ENCODE measurements at regions not wholly inside any gene's neighbourhood (a gene's known extent, or its start where the extent isn't known, plus 50 kb on each side); places are given as distances from the start of the nearest gene placed in this dataset.

GRCh38 chr11:69894181-69894611, 75.0 kb upstream of the FGF3 start:
- H3K4me3 ChIP-seq (replicated peaks in 1 of 4; ENCODE audit: control extremely low read depth in 1 of 4, insufficient read depth in 1 of 4, low read depth in 3 of 4, low read length in 4 of 4), result no peak overlapping the region
- no peaks in the 10 kb centered on the region for H3K79me2 ChIP-seq (ENCODE audit: control insufficient read depth, insufficient read depth, low read length)
- no peak overlapping the region for H3K4me2 ChIP-seq (ENCODE audit: extremely low read depth, insufficient read depth, low read length)
- TF ChIP-seq EZH2 (IDR thresholded peaks at IDR 0.05; ENCODE audit: low read length, missing control alignments), result no peak
- TF ChIP-seq, protein P1, sequence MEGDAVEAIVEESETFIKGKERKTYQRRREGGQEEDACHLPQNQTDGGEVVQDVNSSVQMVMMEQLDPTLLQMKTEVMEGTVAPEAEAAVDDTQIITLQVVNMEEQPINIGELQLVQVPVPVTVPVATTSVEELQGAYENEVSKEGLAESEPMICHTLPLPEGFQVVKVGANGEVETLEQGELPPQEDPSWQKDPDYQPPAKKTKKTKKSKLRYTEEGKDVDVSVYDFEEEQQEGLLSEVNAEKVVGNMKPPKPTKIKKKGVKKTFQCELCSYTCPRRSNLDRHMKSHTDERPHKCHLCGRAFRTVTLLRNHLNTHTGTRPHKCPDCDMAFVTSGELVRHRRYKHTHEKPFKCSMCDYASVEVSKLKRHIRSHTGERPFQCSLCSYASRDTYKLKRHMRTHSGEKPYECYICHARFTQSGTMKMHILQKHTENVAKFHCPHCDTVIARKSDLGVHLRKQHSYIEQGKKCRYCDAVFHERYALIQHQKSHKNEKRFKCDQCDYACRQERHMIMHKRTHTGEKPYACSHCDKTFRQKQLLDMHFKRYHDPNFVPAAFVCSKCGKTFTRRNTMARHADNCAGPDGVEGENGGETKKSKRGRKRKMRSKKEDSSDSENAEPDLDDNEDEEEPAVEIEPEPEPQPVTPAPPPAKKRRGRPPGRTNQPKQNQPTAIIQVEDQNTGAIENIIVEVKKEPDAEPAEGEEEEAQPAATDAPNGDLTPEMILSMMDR (conservative IDR thresholded peaks at IDR 0.05 in 1 of 2, IDR thresholded peaks at IDR 0.05 in 1 of 2; ENCODE audit: low read depth in 1 of 2, low read length in 2 of 2), result no peak
- DNase-seq (ENCODE audit: low read depth in 2 of 2), result no peak
- no peak overlapping the region for H2AFZ ChIP-seq (ENCODE audit: low read length)
- no peaks in the 10 kb centered on the region for H4K20me1 ChIP-seq (ENCODE audit: control insufficient read depth, extremely low read depth, insufficient read depth, low read length)
- H3K4me1 ChIP-seq (ENCODE audit: control insufficient read depth, extremely low read depth, insufficient read depth, low read length), result peaks cover 6% of the 10 kb centered on the region
- H3K9me3 ChIP-seq (ENCODE audit: control insufficient read depth, insufficient read depth, low read depth, low read length), result no peaks in the 10 kb centered on the region
- no peak overlapping the region for H3K9ac ChIP-seq (ENCODE audit: insufficient read depth, low read length)
- no peaks in the 10 kb centered on the region for H3K36me3 ChIP-seq (ENCODE audit: control insufficient read depth, insufficient read depth, low read length)
- H3K27me3 ChIP-seq (ENCODE audit: control insufficient read depth, insufficient read depth, low read length), result peaks cover 4% of the 10 kb centered on the region
- no peak overlapping the region for H3K27ac ChIP-seq (ENCODE audit: insufficient read depth, low read length)

DNA sequence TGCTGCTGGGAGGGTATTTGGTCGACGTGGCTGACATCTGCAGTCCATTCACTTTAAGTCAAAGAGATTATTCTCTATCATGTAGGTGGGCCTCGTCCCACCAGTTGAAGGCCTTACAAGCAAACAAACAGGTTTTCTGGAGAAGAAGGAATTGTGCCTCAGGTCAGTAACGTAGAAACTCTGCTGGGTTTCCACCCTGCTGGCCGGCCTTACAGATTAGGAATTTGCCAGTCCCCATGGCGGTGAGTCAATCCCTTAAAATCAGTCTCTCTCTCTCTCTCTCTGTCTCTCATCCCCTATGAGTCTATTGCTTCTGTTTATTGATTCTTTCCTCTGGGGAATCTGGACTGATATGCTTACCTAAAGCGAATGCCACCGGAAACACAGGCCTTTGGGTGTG, 75.4 kb upstream of the FGF3 start:
- Histone ChIP-seq H3K27ac (ENCODE audit: insufficient read depth, low read length) (no peak overlapping the region), H2AFZ (ENCODE audit: low read length) (no peak overlapping the region), H3K4me1 (ENCODE audit: control insufficient read depth, extremely low read depth, insufficient read depth, low read length) (peaks cover 6% of the 10 kb centered on the region), H3K9me3 (ENCODE audit: control insufficient read depth, insufficient read depth, low read depth, low read length) (no peaks in the 10 kb centered on the region), H3K79me2 (ENCODE audit: control insufficient read depth, insufficient read depth, low read length) (no peaks in the 10 kb centered on the region), H3K4me2 (ENCODE audit: extremely low read depth, insufficient read depth, low read length) (no peak overlapping the region), H3K27me3 (ENCODE audit: control insufficient read depth, insufficient read depth, low read length) (peaks cover 4% of the 10 kb centered on the region), H3K36me3 (ENCODE audit: control insufficient read depth, insufficient read depth, low read length) (no peaks in the 10 kb centered on the region), H3K9ac (ENCODE audit: insufficient read depth, low read length) (no peak overlapping the region), H4K20me1 (ENCODE audit: control insufficient read depth, extremely low read depth, insufficient read depth, low read length) (no peaks in the 10 kb centered on the region), H3K4me3 (replicated peaks in 1 of 4; ENCODE audit: control extremely low read depth in 1 of 4, insufficient read depth in 1 of 4, low read depth in 3 of 4, low read length in 4 of 4) (no peak overlapping the region)
- DNase-seq (ENCODE audit: low read depth in 2 of 2), result peak in 1 of 2 donors; percentile 20
- TF ChIP-seq, protein P1 (conservative IDR thresholded peaks at IDR 0.05 in 1 of 2, IDR thresholded peaks at IDR 0.05 in 1 of 2; ENCODE audit: low read depth in 1 of 2, low read length in 2 of 2), result no peak
- no peak for TF ChIP-seq EZH2 (IDR thresholded peaks at IDR 0.05; ENCODE audit: low read length, missing control alignments)

- Histone ChIP-seq H3K27me3 (ENCODE audit: control insufficient read depth, insufficient read depth, low read length) (peaks cover 4% of the 10 kb centered on the region), H3K4me2 (ENCODE audit: extremely low read depth, insufficient read depth, low read length) (no peak overlapping the region), H3K4me3 (replicated peaks in 1 of 4; ENCODE audit: control extremely low read depth in 1 of 4, insufficient read depth in 1 of 4, low read depth in 3 of 4, low read length in 4 of 4) (no peak overlapping the region), H2AFZ (ENCODE audit: low read length) (no peak overlapping the region), H3K9me3 (ENCODE audit: control insufficient read depth, insufficient read depth, low read depth, low read length) (no peaks in the 10 kb centered on the region), H3K4me1 (ENCODE audit: control insufficient read depth, extremely low read depth, insufficient read depth, low read length) (peaks cover 6% of the 10 kb centered on the region), H3K79me2 (ENCODE audit: control insufficient read depth, insufficient read depth, low read length) (no peaks in the 10 kb centered on the region), H3K27ac (ENCODE audit: insufficient read depth, low read length) (no peak overlapping the region), H3K9ac (ENCODE audit: insufficient read depth, low read length) (no peak overlapping the region), H4K20me1 (ENCODE audit: control insufficient read depth, extremely low read depth, insufficient read depth, low read length) (no peaks in the 10 kb centered on the region), H3K36me3 (ENCODE audit: control insufficient read depth, insufficient read depth, low read length) (no peaks in the 10 kb centered on the region)
- TF ChIP-seq EZH2 (IDR thresholded peaks at IDR 0.05; ENCODE audit: low read length, missing control alignments), result no peak
- TF ChIP-seq, protein P1 (conservative IDR thresholded peaks at IDR 0.05 in 1 of 2, IDR thresholded peaks at IDR 0.05 in 1 of 2; ENCODE audit: low read depth in 1 of 2, low read length in 2 of 2), result no peak
- peak; percentile 55 to 74 for DNase-seq (ENCODE audit: low read depth in 2 of 2)
Observed at GRCh38 chr11:69896250-69896649, 77.0 kb upstream of the FGF3 start.

Measured in fibroblast of lung (primary cell).